ENCODE measurements at regions not wholly inside any gene's neighbourhood (a gene's known extent, or its start where the extent isn't known, plus 50 kb on each side); places are given as distances from the start of the nearest gene placed in this dataset.
"Not testable (repeated sequence)": the region's sequence is repeated elsewhere in the genome, so short reads cannot be mapped to it uniquely, and the experiment has no call there.

GRCh38 chr18:38565513-38565912 is 999.9 kb upstream of the CELF4 start:
- no peak for DNase-seq

- DNase-seq = no peak
Observed at GRCh38 chr18:38563396-38563980, 997.9 kb upstream of the CELF4 start.

- no peak for DNase-seq
Observed at GRCh38 chr18:38557006-38557405, 991.4 kb upstream of the CELF4 start.

- no peak for DNase-seq
Observed at GRCh38 chr18:38552732-38553321, 987.2 kb upstream of the CELF4 start.

- DNase-seq = no peak
Observed at GRCh38 chr18:38551881-38552280, 986.3 kb upstream of the CELF4 start.

- peak; percentile 46 to 58 for DNase-seq
Observed at GRCh38 chr18:38545071-38545470, 979.5 kb upstream of the CELF4 start.

GRCh38 chr18:38539856-38540255 is 974.3 kb upstream of the CELF4 start:
- no peak for DNase-seq

- DNase-seq = peak in 1 of 2 experiments; percentile 30
Observed at GRCh38 chr18:38539371-38539770, 973.8 kb upstream of the CELF4 start.

- DNase-seq = no peak
Observed at GRCh38 chr18:38534073-38534472, 968.5 kb upstream of the CELF4 start.

GRCh38 chr18:38526922-38527321 is 961.3 kb upstream of the CELF4 start:
- DNase-seq = no peak

GRCh38 chr18:38525039-38525438 is 959.4 kb upstream of the CELF4 start:
- no peak for DNase-seq

- no peak for DNase-seq
Observed at GRCh38 chr18:38520786-38521185, 955.2 kb upstream of the CELF4 start.

- no peak for DNase-seq
Observed at GRCh38 chr18:38502539-38502938, 936.9 kb upstream of the CELF4 start.

- DNase-seq = no peak
Observed at GRCh38 chr18:38497266-38497665, 931.7 kb upstream of the CELF4 start.

GRCh38 chr18:38496222-38496793 is 930.7 kb upstream of the CELF4 start:
- DNase-seq = no peak

- DNase-seq = no peak
Observed at GRCh38 chr18:38494065-38494464, 928.5 kb upstream of the CELF4 start.

GRCh38 chr18:38491195-38491594 is 925.6 kb upstream of the CELF4 start:
- no peak for DNase-seq

- not testable (repeated sequence) for DNase-seq
Observed at GRCh38 chr18:38489721-38490120, 924.1 kb upstream of the CELF4 start.

- DNase-seq = no peak
Observed at GRCh38 chr18:38487521-38487920, 921.9 kb upstream of the CELF4 start.

GRCh38 chr18:38483326-38483725 is 917.7 kb upstream of the CELF4 start:
- no peak for DNase-seq

- DNase-seq = peak; percentile 26 to 54
Observed at GRCh38 chr18:38481576-38481975, 916.0 kb upstream of the CELF4 start.

GRCh38 chr18:38475686-38476085 is 910.1 kb upstream of the CELF4 start:
- no peak for DNase-seq

- DNase-seq = no peak
Observed at GRCh38 chr18:38473535-38473934, 907.9 kb upstream of the CELF4 start.

GRCh38 chr18:38470421-38470820 is 904.8 kb upstream of the CELF4 start:
- DNase-seq = no peak

- no peak for DNase-seq
Observed at GRCh38 chr18:38466426-38466825, 900.8 kb upstream of the CELF4 start.
